ENCODE measurements at regions not wholly inside any gene's neighbourhood (a gene's known extent, or its start where the extent isn't known, plus 50 kb on each side); places are given as distances from the start of the nearest gene placed in this dataset.
"Not testable (repeated sequence)": the region's sequence is repeated elsewhere in the genome, so short reads cannot be mapped to it uniquely, and the experiment has no call there.

GRCh38 chr7:10756981-10757380 is 216.7 kb upstream of the PHF14 start:
- H3K4me3 ChIP-seq (ENCODE audit: low read length) = no peak overlapping the region
- no peaks in the 10 kb centered on the region for H3K9me3 ChIP-seq (ENCODE audit: low read length)
- H3K4me1 ChIP-seq (ENCODE audit: insufficient read depth, low read length) = no peaks in the 10 kb centered on the region
- H2AFZ ChIP-seq (ENCODE audit: low read depth, low read length) = no peak overlapping the region
- H3K27me3 ChIP-seq (ENCODE audit: insufficient read depth, low read length) = no peaks in the 10 kb centered on the region
- H3K36me3 ChIP-seq (ENCODE audit: insufficient read depth, low read length) = no peaks in the 10 kb centered on the region

GRCh38 chr7:10759120-10759519 is 214.6 kb upstream of the PHF14 start:
- Histone ChIP-seq H3K4me1 (ENCODE audit: insufficient read depth, low read length) (no peaks in the 10 kb centered on the region), H2AFZ (ENCODE audit: low read depth, low read length) (no peak overlapping the region), H3K36me3 (ENCODE audit: insufficient read depth, low read length) (no peaks in the 10 kb centered on the region), H3K9me3 (ENCODE audit: low read length) (no peaks in the 10 kb centered on the region), H3K4me3 (ENCODE audit: low read length) (no peak overlapping the region), H3K27me3 (ENCODE audit: insufficient read depth, low read length) (no peaks in the 10 kb centered on the region)

GRCh38 chr7:10767771-10768170 is 205.9 kb upstream of the PHF14 start:
- no peak overlapping the region for H3K4me3 ChIP-seq (ENCODE audit: low read length)
- H3K27me3 ChIP-seq (ENCODE audit: insufficient read depth, low read length) = no peaks in the 10 kb centered on the region
- no peaks in the 10 kb centered on the region for H3K36me3 ChIP-seq (ENCODE audit: insufficient read depth, low read length)
- H2AFZ ChIP-seq (ENCODE audit: low read depth, low read length) = no peak overlapping the region
- H3K4me1 ChIP-seq (ENCODE audit: insufficient read depth, low read length) = no peaks in the 10 kb centered on the region
- H3K9me3 ChIP-seq (ENCODE audit: low read length) = no peaks in the 10 kb centered on the region

- Histone ChIP-seq H3K9me3 (ENCODE audit: low read length) (no peaks in the 10 kb centered on the region), H3K27me3 (ENCODE audit: insufficient read depth, low read length) (no peaks in the 10 kb centered on the region), H3K36me3 (ENCODE audit: insufficient read depth, low read length) (no peaks in the 10 kb centered on the region), H2AFZ (ENCODE audit: low read depth, low read length) (no peak overlapping the region), H3K4me3 (ENCODE audit: low read length) (no peak overlapping the region), H3K4me1 (ENCODE audit: insufficient read depth, low read length) (no peaks in the 10 kb centered on the region)
Observed at GRCh38 chr7:10770176-10770575, 203.5 kb upstream of the PHF14 start.

GRCh38 chr7:10773430-10773829 is 200.2 kb upstream of the PHF14 start:
- no peaks in the 10 kb centered on the region for H3K27me3 ChIP-seq (ENCODE audit: insufficient read depth, low read length)
- no peaks in the 10 kb centered on the region for H3K9me3 ChIP-seq (ENCODE audit: low read length)

GRCh38 chr7:10779465-10780399 is 193.9 kb upstream of the PHF14 start:
- no peaks in the 10 kb centered on the region for H3K27me3 ChIP-seq (ENCODE audit: insufficient read depth, low read length)
- H3K4me3 ChIP-seq (ENCODE audit: low read length) = no peak overlapping the region
- H2AFZ ChIP-seq (ENCODE audit: low read depth, low read length) = no peak overlapping the region
- no peaks in the 10 kb centered on the region for H3K9me3 ChIP-seq (ENCODE audit: low read length)
- no peaks in the 10 kb centered on the region for H3K36me3 ChIP-seq (ENCODE audit: insufficient read depth, low read length)
- no peaks in the 10 kb centered on the region for H3K4me1 ChIP-seq (ENCODE audit: insufficient read depth, low read length)

More at GRCh38 chr7:10773430-10773829, 200.2 kb upstream of the PHF14 start:
- Histone ChIP-seq H2AFZ (ENCODE audit: low read depth, low read length) (no peak overlapping the region), H3K36me3 (ENCODE audit: insufficient read depth, low read length) (no peaks in the 10 kb centered on the region), H3K4me3 (ENCODE audit: low read length) (no peak overlapping the region), H3K4me1 (ENCODE audit: insufficient read depth, low read length) (no peaks in the 10 kb centered on the region)

GRCh38 chr7:10780400-10780747 is 193.3 kb upstream of the PHF14 start:
- H3K27me3 ChIP-seq (ENCODE audit: insufficient read depth, low read length) = no peaks in the 10 kb centered on the region
- H3K9me3 ChIP-seq (ENCODE audit: low read length) = no peaks in the 10 kb centered on the region
- H3K36me3 ChIP-seq (ENCODE audit: insufficient read depth, low read length) = no peaks in the 10 kb centered on the region
- H3K4me1 ChIP-seq (ENCODE audit: insufficient read depth, low read length) = no peaks in the 10 kb centered on the region
- H3K4me3 ChIP-seq (ENCODE audit: low read length) = no peak overlapping the region
- no peak overlapping the region for H2AFZ ChIP-seq (ENCODE audit: low read depth, low read length)

- not testable (repeated sequence) for H3K36me3 ChIP-seq (ENCODE audit: insufficient read depth, low read length); H3K4me3 ChIP-seq (ENCODE audit: low read length); H2AFZ ChIP-seq (ENCODE audit: low read depth, low read length); H3K4me1 ChIP-seq (ENCODE audit: insufficient read depth, low read length); H3K9me3 ChIP-seq (ENCODE audit: low read length); H3K27me3 ChIP-seq (ENCODE audit: insufficient read depth, low read length)
Observed at GRCh38 chr7:10786976-10787375, 186.7 kb upstream of the PHF14 start.

- Histone ChIP-seq H2AFZ (ENCODE audit: low read depth, low read length) (no peak overlapping the region), H3K9me3 (ENCODE audit: low read length) (no peaks in the 10 kb centered on the region), H3K36me3 (ENCODE audit: insufficient read depth, low read length) (no peaks in the 10 kb centered on the region), H3K4me1 (ENCODE audit: insufficient read depth, low read length) (no peaks in the 10 kb centered on the region), H3K4me3 (ENCODE audit: low read length) (no peak overlapping the region), H3K27me3 (ENCODE audit: insufficient read depth, low read length) (no peaks in the 10 kb centered on the region)
Observed at GRCh38 chr7:10789170-10789569, 184.5 kb upstream of the PHF14 start.

GRCh38 chr7:10790910-10791309 is 182.8 kb upstream of the PHF14 start:
- no peaks in the 10 kb centered on the region for H3K27me3 ChIP-seq (ENCODE audit: insufficient read depth, low read length)
- no peaks in the 10 kb centered on the region for H3K36me3 ChIP-seq (ENCODE audit: insufficient read depth, low read length)
- no peak overlapping the region for H2AFZ ChIP-seq (ENCODE audit: low read depth, low read length)
- no peaks in the 10 kb centered on the region for H3K9me3 ChIP-seq (ENCODE audit: low read length)
- no peaks in the 10 kb centered on the region for H3K4me1 ChIP-seq (ENCODE audit: insufficient read depth, low read length)
- H3K4me3 ChIP-seq (ENCODE audit: low read length) = no peak overlapping the region

- Histone ChIP-seq H3K27me3 (ENCODE audit: insufficient read depth, low read length) (no peaks in the 10 kb centered on the region), H3K9me3 (ENCODE audit: low read length) (no peaks in the 10 kb centered on the region), H2AFZ (ENCODE audit: low read depth, low read length) (no peak overlapping the region), H3K4me1 (ENCODE audit: insufficient read depth, low read length) (no peaks in the 10 kb centered on the region), H3K4me3 (ENCODE audit: low read length) (no peak overlapping the region), H3K36me3 (ENCODE audit: insufficient read depth, low read length) (no peaks in the 10 kb centered on the region)
Observed at GRCh38 chr7:10793995-10794775, 179.5 kb upstream of the PHF14 start.

GRCh38 chr7:10797157-10797556 is 176.5 kb upstream of the PHF14 start:
- no peaks in the 10 kb centered on the region for H3K36me3 ChIP-seq (ENCODE audit: insufficient read depth, low read length)
- H3K9me3 ChIP-seq (ENCODE audit: low read length) = no peaks in the 10 kb centered on the region
- no peaks in the 10 kb centered on the region for H3K4me1 ChIP-seq (ENCODE audit: insufficient read depth, low read length)
- H2AFZ ChIP-seq (ENCODE audit: low read depth, low read length) = no peak overlapping the region
- no peak overlapping the region for H3K4me3 ChIP-seq (ENCODE audit: low read length)
- no peaks in the 10 kb centered on the region for H3K27me3 ChIP-seq (ENCODE audit: insufficient read depth, low read length)

GRCh38 chr7:10798044-10798443 is 175.6 kb upstream of the PHF14 start:
- Histone ChIP-seq H3K4me1 (ENCODE audit: insufficient read depth, low read length) (no peaks in the 10 kb centered on the region), H2AFZ (ENCODE audit: low read depth, low read length) (no peak overlapping the region), H3K9me3 (ENCODE audit: low read length) (no peaks in the 10 kb centered on the region), H3K4me3 (ENCODE audit: low read length) (no peak overlapping the region), H3K27me3 (ENCODE audit: insufficient read depth, low read length) (no peaks in the 10 kb centered on the region), H3K36me3 (ENCODE audit: insufficient read depth, low read length) (no peaks in the 10 kb centered on the region)

Data from neuron (in vitro differentiated cells).